Neural cell (in vitro differentiated cells): ENCODE measurements at regions not wholly inside any gene's neighbourhood (a gene's known extent, or its start where the extent isn't known, plus 50 kb on each side); places are given as distances from the start of the nearest gene placed in this dataset.

Experiments used
- H2AFZ ChIP-seq: fragments of 200-600, 300-800 bp; sonication (generic), shearing (Covaris generic); 2 replicates; pipeline ENCODE4 v1.6.0; 2014; ENCODE audit warnings: low read depth, mild to moderate bottlenecking, antibody characterized with exemption, low read length, moderate library complexity
- H3F3A ChIP-seq: fragments of 200-600 bp; shearing (Covaris generic); 2 replicates; pipeline ENCODE4 v1.6.1; 2016; ENCODE audit warnings: mild to moderate bottlenecking, moderate library complexity, mixed read lengths, antibody characterized with exemption, low read length; ENCODE audit not compliant: insufficient read depth, poor library complexity, severe bottlenecking
- H3K27ac ChIP-seq: fragments of 200-600, 300-800 bp; sonication (generic), shearing (Covaris generic); 2 replicates; pipeline ENCODE4 v1.5.1; 2014; ENCODE audit warnings: mild to moderate bottlenecking, low read length, moderate library complexity
- H3K27me3 ChIP-seq: fragments of 300-800, 200-600 bp; sonication (generic), shearing (Covaris generic); 2 replicates; pipeline ENCODE4 v1.6.0; 2014; ENCODE audit warnings: mild to moderate bottlenecking, low read depth, low read length, moderate library complexity; ENCODE audit not compliant: insufficient read depth
- H3K36me3 ChIP-seq: fragments of 300-800, 200-600 bp; sonication (generic), shearing (Covaris generic); 2 replicates; pipeline ENCODE4 v1.5.1; 2014; ENCODE audit warnings: mild to moderate bottlenecking, antibody characterized with exemption, low read length, moderate library complexity; ENCODE audit not compliant: insufficient read depth
- H3K4me2 ChIP-seq: fragments of 300-800, 200-600 bp; sonication (generic), shearing (Covaris generic); 2 replicates; pipeline ENCODE4 v1.6.0; 2014; ENCODE audit warnings: mild to moderate bottlenecking, low read length
- H3K4me3 ChIP-seq: fragments of 300-800, 200-600 bp; sonication (generic), shearing (Covaris generic); 2 replicates; pipeline ENCODE4 v1.5.1; 2014; ENCODE audit warnings: mild to moderate bottlenecking, low read length, moderate library complexity
- H3K79me2 ChIP-seq: fragments of 200-600 bp; shearing (Covaris generic); replicated peaks from 2 replicates; pipeline ENCODE4 v1.6.0; 2014; ENCODE audit warnings: mild to moderate bottlenecking, low read length, moderate library complexity; ENCODE audit not compliant: insufficient read depth
- H3K9ac ChIP-seq: fragments of 300-800, 200-600 bp; sonication (generic), shearing (Covaris generic); 2 replicates; pipeline ENCODE4 v1.6.1; 2016; ENCODE audit warnings: mild to moderate bottlenecking, low read length, mixed read lengths
- H3K9me2 ChIP-seq: fragments of 200-600 bp; shearing (Covaris generic); 2 replicates; pipeline ENCODE4 v1.6.1; 2016; ENCODE audit warnings: mild to moderate bottlenecking, low read length, mixed read lengths; ENCODE audit not compliant: insufficient read depth
- H3K9me3 ChIP-seq: fragments of 200-600, 300-800 bp; sonication (generic), shearing (Covaris generic); 2 replicates; pipeline ENCODE4 v1.6.1; 2016; ENCODE audit warnings: mild to moderate bottlenecking, mixed run types, low read length, moderate library complexity, mixed read lengths
- H4K20me1 ChIP-seq: fragments of 200-600 bp; shearing (Covaris generic); 2 replicates; pipeline ENCODE4 v1.6.1; 2016; ENCODE audit warnings: mild to moderate bottlenecking, mixed run types; ENCODE audit not compliant: insufficient read depth
- CTCF ChIP-seq: fragments of 450-650 bp; IDR thresholded peaks from 2 replicates; pipeline ENCODE4 v1.5.1; 2014; ENCODE audit warnings: antibody characterized with exemption, mild to moderate bottlenecking, moderate library complexity; ENCODE audit not compliant: poor library complexity, severe bottlenecking
- EP300 ChIP-seq: fragments of 450-650 bp; conservative IDR thresholded peaks from 2 replicates; pipeline ENCODE4 v1.6.1; 2014; ENCODE audit warnings: antibody characterized with exemption, mild to moderate bottlenecking, moderate library complexity; ENCODE audit not compliant: poor library complexity, severe bottlenecking
- EZH2 ChIP-seq: fragments of 200-600, 300-800 bp; shearing (Covaris generic), sonication (generic); IDR thresholded peaks from 2 replicates; pipeline ENCODE4 v1.6.1; 2014; ENCODE audit warnings: antibody characterized with exemption, low read length, borderline replicate concordance, mild to moderate bottlenecking; ENCODE audit not compliant: insufficient read depth, poor library complexity, severe bottlenecking
- MXI1 ChIP-seq: fragments of 450-650 bp; conservative IDR thresholded peaks from 2 replicates; pipeline ENCODE4 v1.6.1; 2014; ENCODE audit warnings: antibody characterized with exemption, mild to moderate bottlenecking; ENCODE audit not compliant: poor library complexity, severe bottlenecking
- POLR2AphosphoS5 ChIP-seq: IDR thresholded peaks from 2 replicates; pipeline ENCODE4 v1.6.1; 2012
- RAD21 ChIP-seq: fragments of 450-650 bp; conservative IDR thresholded peaks from 2 replicates; pipeline ENCODE4 v1.6.1; 2014; ENCODE audit warnings: antibody characterized with exemption, mild to moderate bottlenecking, moderate library complexity
- REST ChIP-seq: IDR thresholded peaks from 2 replicates; pipeline ENCODE4 v1.6.1; 2012; ENCODE audit warnings: borderline replicate concordance
- SMC3 ChIP-seq: fragments of 450-650 bp; conservative IDR thresholded peaks from 2 replicates; pipeline ENCODE4 v1.6.1; 2014; ENCODE audit warnings: antibody characterized with exemption, mild to moderate bottlenecking, moderate library complexity; ENCODE audit not compliant: poor library complexity
- TAF1 ChIP-seq: IDR thresholded peaks from 2 replicates; pipeline ENCODE4 v1.6.1; 2012; ENCODE audit warnings: low read depth

- peaks cover 4% of the 10 kb centered on the region for H3K9me3 ChIP-seq
- no peaks in the 10 kb centered on the region for H3K9me2 ChIP-seq
- no peak overlapping the region for H3K4me3 ChIP-seq
- no peaks in the 10 kb centered on the region for H4K20me1 ChIP-seq
- peak; percentile 84 for TF ChIP-seq CTCF
- TF ChIP-seq EZH2, result no peak
- TF ChIP-seq SMC3, result peak; percentile 87
- TF ChIP-seq TAF1, result no peak
- TF ChIP-seq RAD21, result peak; percentile 89
- H3K9ac ChIP-seq, result no peak overlapping the region
- H2AFZ ChIP-seq, result no peak overlapping the region
- H3K36me3 ChIP-seq, result no peaks in the 10 kb centered on the region
- no peak overlapping the region for H3K4me2 ChIP-seq
- no peak overlapping the region for H3K27ac ChIP-seq
- H3K27me3 ChIP-seq, result no peaks in the 10 kb centered on the region
- no peaks in the 10 kb centered on the region for H3K79me2 ChIP-seq
- H3F3A ChIP-seq, result no peaks in the 10 kb centered on the region
Observed at GRCh38 chr4:31370866-31371465, 650.8 kb downstream of the PCDH7 start.

- Histone ChIP-seq H3K4me3 (no peak overlapping the region), H2AFZ (no peak overlapping the region), H3K9me2 (no peaks in the 10 kb centered on the region), H4K20me1 (no peaks in the 10 kb centered on the region), H3K27ac (no peak overlapping the region), H3F3A (no peaks in the 10 kb centered on the region), H3K9ac (no peak overlapping the region), H3K27me3 (no peaks in the 10 kb centered on the region), H3K4me2 (no peak overlapping the region), H3K36me3 (no peaks in the 10 kb centered on the region), H3K79me2 (no peaks in the 10 kb centered on the region), H3K9me3 (peaks cover 4% of the 10 kb centered on the region)
- TF ChIP-seq TAF1 (no peak), SMC3 (no peak), EZH2 (no peak), EP300 (no peak), MXI1 (no peak), POLR2AphosphoS5 (no peak), RAD21 (no peak), CTCF (no peak), REST (no peak)
Observed at GRCh38 chr4:31374256-31374960, 654.2 kb downstream of the PCDH7 start.
